ENCODE measurements at regions not wholly inside any gene's neighbourhood (a gene's known extent, or its start where the extent isn't known, plus 50 kb on each side); places are given as distances from the start of the nearest gene placed in this dataset.

- no peak for DNase-seq
Measured at GRCh38 chr6:15993716-15994228, 135.1 kb upstream of the MYLIP start.

DNA sequence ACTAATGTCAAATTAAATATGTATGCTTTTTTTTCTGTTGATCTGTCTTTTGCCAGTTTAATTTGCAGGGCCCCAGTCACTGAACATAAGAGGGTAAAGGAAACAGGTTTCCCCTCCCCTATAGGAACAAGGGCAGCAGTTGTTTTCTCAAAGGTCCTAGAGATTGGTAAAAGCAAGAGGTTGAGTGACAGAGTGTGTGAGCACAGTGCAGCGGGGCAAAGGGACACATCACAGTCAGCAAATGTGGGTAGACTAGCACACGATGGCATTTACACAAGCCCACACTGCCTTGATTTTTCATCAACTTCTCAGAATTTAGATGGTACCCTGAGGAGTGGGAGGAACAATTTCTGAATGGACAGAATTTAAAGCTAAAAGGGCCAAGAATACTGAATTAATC is 138.7 kb upstream of the MYLIP start:
- DNase-seq = no peak

DNA sequence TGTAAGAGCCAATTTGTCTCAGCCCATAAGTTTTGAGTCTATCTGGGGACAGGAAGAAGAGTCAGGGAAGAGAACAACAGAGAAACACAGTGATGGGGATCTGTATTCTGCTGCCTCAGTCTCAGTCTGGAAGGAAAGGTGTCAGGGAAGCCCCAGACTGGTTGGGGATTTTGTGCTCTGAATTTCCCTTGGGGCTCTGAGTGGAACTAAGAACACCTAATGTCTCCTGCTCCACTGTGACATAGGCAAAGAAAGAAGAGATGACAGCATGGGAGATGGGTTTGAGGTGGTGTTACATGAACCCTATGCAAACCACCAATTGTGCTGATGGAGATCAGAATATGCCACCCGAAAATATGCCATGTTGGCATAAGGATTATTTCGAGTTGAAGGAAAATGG is 139.5 kb upstream of the MYLIP start:
- DNase-seq = no peak

- DNase-seq = no peak
Measured at GRCh38 chr6:15987569-15987968, 141.3 kb upstream of the MYLIP start.

GRCh38 chr6:15986027-15986629 is 142.8 kb upstream of the MYLIP start:
- DNase-seq = no peak

DNA sequence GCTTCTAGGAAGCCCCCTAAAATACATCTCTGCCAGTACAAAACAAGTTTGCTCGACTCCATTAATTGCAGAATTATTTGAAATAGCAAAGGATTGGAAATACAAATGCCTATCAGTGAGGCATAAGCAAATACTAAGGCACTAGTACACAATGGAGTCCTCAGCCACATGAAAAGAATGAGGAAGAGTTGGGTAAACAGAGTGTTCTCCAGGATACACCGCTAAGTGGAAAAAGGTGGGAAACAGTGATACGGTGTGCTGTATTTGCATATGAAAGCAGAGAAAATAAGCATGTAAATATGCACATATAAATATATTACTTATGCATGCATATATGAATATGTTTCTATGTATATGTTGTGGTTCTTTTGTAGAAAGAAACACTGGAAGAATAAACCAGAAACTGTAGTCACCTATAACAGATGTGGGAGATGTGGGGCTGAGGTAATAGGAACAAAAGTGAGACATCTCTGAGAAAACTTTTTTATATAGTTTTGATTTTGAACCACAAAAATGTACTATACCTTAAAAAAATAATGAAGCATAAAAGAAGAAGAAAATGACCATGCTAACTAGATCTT is 143.4 kb upstream of the MYLIP start:
- no peak for DNase-seq

DNA sequence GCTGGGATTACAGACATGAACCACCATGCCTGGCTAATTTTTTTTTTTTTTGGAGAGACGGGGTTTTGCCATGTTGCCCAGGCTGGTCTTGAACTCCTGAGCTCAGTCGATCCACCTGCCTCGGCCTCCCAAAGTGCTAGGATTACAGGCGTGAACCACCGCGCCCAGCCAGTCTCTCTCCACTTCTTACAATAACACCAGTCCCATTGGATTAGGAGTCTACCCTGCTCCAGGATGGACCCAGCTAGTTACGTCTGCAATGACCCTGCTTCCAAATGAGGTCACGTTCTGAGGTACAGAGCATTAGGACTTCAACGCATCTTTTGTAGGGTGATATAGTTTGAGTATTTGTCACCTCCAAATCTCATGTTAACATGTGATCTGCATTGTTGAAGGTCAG is 146.9 kb upstream of the MYLIP start:
- no peak for DNase-seq

DNA sequence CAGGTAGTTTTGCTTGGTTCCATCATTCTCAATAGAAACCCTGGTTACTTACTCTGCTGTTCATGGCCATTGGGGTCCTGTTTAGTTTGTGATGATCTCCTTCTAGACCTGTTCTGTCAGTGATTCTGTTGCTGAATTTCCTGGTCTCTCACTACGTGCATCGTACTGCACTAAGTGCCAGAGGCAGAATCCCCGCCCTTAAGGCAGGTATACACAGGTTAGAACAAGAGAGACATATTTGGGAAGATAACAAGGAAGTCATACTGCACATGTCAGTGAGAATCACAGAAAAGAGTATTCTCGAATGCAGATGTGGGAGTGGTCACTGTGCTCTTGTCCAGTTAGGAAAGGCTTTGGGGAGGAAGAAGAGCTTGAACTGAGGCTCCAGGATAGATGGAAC is 148.1 kb upstream of the MYLIP start:
- DNase-seq = no peak

DNA sequence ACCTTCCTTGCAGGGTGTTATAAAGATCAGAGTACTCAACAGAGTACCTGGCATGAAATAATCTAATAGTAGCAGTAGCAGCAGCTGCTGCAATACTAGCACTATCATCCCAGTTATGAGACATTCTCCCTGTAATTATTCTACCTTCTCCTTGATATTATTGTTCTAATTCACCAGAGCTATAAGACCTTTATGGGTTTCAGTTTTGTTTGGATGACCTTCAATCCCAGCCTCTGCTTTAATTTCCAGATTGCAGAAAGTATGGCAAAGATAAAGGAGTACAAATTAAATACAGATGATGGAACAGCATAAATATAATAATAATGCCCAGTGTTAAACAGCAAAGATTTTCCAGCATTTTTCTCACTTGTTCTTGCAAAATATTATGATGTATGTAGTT is 150.5 kb upstream of the MYLIP start:
- no peak for DNase-seq

GRCh38 chr6:15977050-15977449 is 151.8 kb upstream of the MYLIP start:
- no peak for DNase-seq

GRCh38 chr6:15974817-15975216 is 154.1 kb upstream of the MYLIP start:
- no peak for DNase-seq

GRCh38 chr6:15970517-15970916 is 158.4 kb upstream of the MYLIP start:
- DNase-seq = no peak

DNA sequence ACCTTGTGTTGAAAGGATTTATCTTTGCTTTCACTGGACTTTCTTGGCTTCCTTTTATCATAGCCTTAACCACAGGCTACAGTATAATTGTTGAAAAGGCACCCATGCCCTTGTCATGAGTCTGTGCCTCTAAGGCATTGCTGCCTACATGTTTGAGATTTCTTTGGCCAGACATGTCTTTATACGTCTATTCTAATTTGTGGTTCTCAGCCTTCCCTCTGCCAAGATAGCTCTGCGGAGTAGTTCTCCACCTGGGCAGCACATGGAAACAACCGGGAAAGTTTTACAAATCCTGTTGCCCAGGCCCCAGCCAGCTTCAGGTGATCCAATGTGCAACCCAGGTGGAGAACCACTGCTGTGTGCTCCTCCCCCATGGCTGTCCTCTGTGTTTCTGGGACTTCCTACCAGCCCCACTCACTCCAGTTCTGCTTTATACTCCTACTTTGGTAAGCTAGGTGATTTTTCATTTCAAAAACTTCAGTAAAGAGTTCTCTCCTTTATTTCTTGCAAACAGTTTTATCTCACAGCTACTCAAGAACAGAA is 159.6 kb upstream of the MYLIP start:
- DNase-seq = no peak

DNA sequence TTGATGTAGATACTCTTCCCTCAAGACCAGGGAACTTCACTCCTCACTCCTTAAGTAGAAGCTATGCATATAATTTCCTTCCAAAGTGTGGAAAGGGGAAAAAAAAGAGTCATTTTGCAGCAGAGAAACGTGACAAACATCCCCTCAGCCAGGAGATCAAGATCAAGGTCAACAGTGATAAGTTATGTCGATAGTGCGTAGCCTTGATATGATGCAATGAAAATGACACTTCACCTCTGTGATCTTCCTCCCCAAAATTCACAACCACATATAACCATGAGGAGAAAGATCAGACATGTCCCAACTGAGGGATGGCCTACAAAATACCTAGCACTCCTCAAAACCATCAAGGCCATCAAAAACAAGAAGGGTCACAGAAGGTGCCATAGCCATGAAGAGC is 160.4 kb upstream of the MYLIP start:
- DNase-seq = no peak

DNA sequence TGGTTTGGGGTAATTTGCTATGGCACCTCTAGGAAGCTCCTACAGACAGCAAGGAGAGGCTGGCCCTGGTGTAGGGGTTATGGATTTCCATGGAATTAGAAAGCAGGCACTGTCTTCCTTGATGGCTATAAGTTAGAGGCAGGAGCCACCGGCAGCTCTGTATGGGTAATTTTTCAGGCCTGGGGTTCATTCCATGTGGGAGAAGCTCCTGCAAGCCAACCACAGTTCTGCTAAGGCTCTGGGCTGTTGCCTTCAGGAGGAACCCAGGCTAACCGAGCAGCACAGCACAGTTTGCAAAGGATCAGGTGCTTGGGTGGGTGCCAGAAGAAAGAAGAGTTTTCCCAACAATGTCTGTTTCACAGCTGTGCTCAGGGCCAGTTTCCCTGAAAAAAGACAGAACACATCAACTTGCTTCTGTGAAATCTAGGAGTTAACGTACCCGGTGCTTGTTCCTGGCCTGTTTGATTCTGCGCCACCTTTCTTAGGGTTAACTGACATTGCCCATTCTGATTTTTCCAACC is 162.8 kb upstream of the MYLIP start:
- no peak for DNase-seq

DNA sequence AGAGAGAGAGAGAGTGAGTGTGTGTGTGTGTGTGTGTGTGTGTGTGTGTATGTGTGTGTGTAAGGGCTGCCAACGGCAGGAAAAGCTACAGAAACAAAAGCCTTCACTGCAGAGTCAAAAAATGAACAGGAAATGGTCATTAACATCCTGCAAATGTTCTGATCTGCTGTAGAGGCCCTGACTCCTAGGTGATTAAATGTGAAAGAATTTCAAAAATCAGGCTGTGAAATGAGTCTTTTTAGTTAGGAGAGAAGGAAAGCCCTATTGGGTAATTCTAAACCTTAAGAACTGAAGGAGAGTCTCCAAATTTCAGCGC is 166.5 kb upstream of the MYLIP start:
- DNase-seq = no peak

DNA sequence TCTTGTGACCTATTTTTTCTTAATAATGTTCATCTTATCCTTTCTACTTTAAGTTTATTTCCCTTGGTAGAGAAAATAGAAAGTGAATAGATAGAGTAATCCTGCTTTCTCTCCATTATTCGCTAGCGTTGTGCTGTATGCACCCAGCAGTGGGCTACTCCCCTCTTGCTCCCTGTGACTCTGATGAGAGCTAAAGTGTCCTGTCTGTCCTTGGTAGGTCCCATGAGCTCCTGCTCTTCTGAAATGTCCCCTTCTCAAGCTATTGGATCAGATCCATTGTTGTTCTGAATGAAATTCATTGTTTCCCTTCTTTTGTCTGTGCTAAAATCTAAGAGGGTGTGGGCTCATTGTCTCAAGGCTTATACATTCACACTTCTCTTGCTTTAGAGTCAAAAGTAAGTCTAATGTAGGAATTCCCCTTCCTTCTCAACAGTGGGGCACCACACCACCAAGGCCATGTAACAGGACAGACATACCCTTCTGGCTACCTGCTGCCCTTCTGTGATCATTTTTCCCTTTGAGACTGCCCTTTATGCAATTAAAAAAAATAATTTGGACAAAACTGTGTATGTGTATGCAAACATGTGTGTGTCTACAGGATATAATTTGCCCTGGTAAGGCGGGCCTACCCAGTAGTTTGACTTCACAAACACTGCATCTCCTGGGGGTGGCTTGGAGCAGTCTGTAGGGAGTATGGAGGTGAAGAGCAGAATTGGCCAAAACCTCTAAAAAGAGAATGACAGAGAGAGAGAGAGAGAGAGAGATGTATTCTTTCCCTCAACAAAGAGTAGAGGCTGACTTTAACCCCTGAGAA is 167.0 kb upstream of the MYLIP start:
- no peak for DNase-seq

- DNase-seq = no peak
Measured at GRCh38 chr6:15960740-15961634, 167.9 kb upstream of the MYLIP start.

DNA sequence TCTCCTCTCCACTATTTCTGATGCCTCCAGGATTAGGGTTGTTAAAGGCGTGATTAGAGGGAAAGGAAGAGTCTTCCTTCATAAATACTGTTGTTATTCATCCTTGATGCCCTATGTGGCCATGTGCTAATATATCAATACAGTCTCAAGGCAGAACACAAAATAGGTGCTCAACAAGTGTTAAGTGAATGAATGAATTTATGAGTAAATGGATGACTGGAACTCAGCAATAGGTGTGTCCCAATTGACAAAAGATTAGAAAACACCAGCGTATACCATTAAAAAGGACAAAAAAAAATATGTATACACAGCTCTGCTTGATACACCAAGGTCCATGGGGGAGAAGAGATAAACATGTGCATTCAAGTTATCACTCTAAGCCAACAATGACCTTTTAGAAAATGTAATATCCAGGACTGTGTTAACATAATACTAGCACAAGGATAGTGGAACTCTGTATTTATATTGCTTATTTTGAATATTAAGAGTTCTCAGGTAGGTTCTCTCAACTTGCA is 171.2 kb upstream of the MYLIP start:
- no peak for DNase-seq

- DNase-seq = no peak
Measured at GRCh38 chr6:15956205-15957106, 172.4 kb upstream of the MYLIP start.

DNA sequence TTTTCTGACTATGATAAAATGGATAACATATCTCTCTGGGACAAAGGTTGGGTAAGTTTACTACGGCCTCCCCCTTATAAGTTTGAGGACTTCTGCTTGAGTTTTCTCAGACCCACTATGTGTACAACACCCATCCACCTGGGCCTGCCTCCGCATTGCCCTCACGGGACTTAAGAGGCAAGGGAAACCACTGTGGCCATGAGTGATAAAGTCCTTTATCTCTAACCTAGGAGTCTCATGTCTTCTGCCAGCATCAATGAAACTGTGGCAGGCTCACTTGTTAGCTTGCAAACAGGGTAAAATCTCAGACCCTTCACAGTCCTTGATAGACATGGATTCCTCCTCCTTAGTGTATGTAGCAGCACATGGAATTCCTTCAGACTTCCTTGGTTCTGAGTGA is 173.4 kb upstream of the MYLIP start:
- no peak for DNase-seq
